ENCODE measurements at regions not wholly inside any gene's neighbourhood (a gene's known extent, or its start where the extent isn't known, plus 50 kb on each side); places are given as distances from the start of the nearest gene placed in this dataset.

DNA sequence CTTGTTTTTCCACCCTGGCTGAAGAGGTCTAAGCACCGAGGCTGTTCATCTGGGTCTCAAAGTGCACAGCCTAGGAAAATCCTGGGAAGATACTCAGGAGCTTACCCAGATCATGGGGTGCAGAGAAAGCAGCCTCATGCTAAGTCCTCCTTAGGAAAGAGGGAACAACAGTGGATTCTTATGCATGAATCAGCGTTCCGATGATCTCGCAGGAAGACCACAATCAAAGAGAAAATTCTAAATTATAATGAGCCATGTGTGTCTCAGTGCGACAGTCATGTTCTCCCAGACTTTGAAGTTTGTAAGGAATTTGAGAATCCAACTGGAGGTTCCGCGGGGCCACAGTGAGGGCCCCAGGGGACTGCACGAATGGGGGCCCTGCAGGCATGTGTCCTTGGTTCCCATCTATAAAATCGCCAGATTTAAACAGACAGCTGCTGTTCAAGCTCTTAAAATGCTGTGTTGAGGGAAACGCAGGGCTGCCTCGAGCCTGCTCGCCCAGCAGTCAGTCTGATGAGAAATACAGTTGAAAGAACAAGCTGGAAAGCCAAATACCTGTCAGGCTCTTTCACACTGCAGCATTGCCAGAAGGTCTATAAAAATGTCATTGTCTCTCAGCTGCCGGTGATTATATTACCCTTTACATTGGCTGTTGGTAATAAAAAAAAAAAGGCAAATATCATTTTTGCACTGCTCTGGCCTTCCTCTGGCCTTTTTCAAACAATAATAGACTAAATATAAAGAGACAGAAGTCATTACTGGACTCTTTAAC is 152.1 kb downstream of the PMP22 start:
- Histone ChIP-seq H3K27me3 (no peaks in the 10 kb centered on the region), H3K9me3 (ENCODE audit: low read depth) (no peaks in the 10 kb centered on the region), H3K36me3 (no peaks in the 10 kb centered on the region), H3K4me3 (no peak overlapping the region), H3K27ac (no peak overlapping the region), H3K4me1 (ENCODE audit: low read depth) (no peaks in the 10 kb centered on the region)
- TF ChIP-seq, protein P1, sequence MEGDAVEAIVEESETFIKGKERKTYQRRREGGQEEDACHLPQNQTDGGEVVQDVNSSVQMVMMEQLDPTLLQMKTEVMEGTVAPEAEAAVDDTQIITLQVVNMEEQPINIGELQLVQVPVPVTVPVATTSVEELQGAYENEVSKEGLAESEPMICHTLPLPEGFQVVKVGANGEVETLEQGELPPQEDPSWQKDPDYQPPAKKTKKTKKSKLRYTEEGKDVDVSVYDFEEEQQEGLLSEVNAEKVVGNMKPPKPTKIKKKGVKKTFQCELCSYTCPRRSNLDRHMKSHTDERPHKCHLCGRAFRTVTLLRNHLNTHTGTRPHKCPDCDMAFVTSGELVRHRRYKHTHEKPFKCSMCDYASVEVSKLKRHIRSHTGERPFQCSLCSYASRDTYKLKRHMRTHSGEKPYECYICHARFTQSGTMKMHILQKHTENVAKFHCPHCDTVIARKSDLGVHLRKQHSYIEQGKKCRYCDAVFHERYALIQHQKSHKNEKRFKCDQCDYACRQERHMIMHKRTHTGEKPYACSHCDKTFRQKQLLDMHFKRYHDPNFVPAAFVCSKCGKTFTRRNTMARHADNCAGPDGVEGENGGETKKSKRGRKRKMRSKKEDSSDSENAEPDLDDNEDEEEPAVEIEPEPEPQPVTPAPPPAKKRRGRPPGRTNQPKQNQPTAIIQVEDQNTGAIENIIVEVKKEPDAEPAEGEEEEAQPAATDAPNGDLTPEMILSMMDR (IDR thresholded peaks at IDR 0.05; ENCODE audit: low read depth, low read length): no peak
- no peak for DNase-seq (ENCODE audit: low read depth in 1 of 2, low spot score in 1 of 2)

DNA sequence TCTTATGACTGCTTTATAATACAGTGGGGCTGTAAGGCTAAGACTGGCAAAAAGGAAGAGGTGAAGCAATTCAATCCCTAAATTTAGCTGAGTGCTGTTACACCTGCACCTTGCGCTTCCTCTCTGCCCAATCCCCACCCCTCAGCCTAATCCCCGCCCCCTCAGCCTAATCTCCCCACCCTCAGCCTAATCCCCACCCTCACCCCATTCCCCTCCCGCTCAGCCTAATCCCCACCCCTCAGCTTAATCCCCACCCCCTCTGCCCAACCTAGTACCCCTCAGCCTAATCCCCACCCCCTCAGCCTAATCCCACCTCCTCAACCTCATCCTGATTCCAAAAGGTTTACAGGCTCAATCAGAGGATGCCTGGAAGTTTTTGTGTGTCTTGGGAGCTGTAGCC is 155.5 kb downstream of the PMP22 start:
- no peak for DNase-seq (ENCODE audit: low read depth in 1 of 2, low spot score in 1 of 2)
- TF ChIP-seq, protein P1 (IDR thresholded peaks at IDR 0.05; ENCODE audit: low read depth, low read length): no peak
- Histone ChIP-seq H3K27ac (no peak overlapping the region), H3K4me1 (ENCODE audit: low read depth) (no peaks in the 10 kb centered on the region), H3K36me3 (no peaks in the 10 kb centered on the region), H3K4me3 (no peak overlapping the region), H3K27me3 (no peaks in the 10 kb centered on the region), H3K9me3 (ENCODE audit: low read depth) (no peaks in the 10 kb centered on the region)

DNA sequence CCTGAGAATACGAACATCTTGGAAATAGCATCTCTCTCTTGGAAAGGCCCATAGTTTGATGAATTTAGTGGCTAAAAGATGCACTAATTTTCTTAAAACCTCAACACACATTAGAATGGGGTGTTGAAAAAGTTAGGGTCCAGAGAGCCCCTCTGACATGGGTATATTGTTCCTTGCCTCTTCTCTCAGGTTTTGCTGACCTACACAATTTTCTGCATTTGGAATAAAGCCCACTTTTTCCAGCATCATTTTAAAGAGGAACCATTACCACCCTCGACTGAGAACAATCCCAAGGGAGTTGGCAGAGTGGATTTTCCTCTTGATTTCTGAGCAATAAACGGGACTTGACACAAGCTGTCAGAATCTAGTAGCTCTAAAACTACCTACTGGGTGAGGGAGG is 156.1 kb downstream of the PMP22 start:
- no peaks in the 10 kb centered on the region for H3K4me1 ChIP-seq (ENCODE audit: low read depth)
- DNase-seq (ENCODE audit: low read depth in 1 of 2, low spot score in 1 of 2): no peak
- no peak overlapping the region for H3K27ac ChIP-seq
- H3K27me3 ChIP-seq: no peaks in the 10 kb centered on the region
- no peaks in the 10 kb centered on the region for H3K36me3 ChIP-seq
- H3K4me3 ChIP-seq: no peak overlapping the region
- H3K9me3 ChIP-seq (ENCODE audit: low read depth): no peaks in the 10 kb centered on the region
- TF ChIP-seq, protein P1 (IDR thresholded peaks at IDR 0.05; ENCODE audit: low read depth, low read length): no peak

DNA sequence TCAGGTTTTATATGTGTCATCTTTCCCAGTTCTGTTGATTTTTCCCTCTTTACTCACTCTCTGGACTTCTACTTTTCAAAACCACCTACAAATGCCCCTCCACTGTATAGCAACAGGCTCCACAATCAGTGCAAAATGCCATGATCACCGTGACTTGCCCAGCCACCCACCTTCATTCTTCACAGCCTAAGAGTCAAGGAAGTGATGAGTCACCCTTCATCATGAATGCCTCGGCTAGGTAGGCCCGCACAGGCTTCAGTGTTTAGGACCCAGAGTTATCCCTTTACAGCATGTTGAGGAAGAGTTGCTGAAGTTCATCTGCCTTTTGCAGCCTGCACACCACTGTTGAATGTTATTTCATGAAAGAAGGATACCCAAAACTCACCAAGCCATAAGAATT is 158.6 kb downstream of the PMP22 start:
- Histone ChIP-seq H3K9me3 (ENCODE audit: low read depth) (no peaks in the 10 kb centered on the region), H3K27ac (no peak overlapping the region), H3K27me3 (no peaks in the 10 kb centered on the region), H3K4me3 (no peak overlapping the region), H3K4me1 (ENCODE audit: low read depth) (no peaks in the 10 kb centered on the region), H3K36me3 (no peaks in the 10 kb centered on the region)
- TF ChIP-seq, protein P1 (IDR thresholded peaks at IDR 0.05; ENCODE audit: low read depth, low read length): no peak
- DNase-seq (ENCODE audit: low read depth in 1 of 2, low spot score in 1 of 2): no peak

DNA sequence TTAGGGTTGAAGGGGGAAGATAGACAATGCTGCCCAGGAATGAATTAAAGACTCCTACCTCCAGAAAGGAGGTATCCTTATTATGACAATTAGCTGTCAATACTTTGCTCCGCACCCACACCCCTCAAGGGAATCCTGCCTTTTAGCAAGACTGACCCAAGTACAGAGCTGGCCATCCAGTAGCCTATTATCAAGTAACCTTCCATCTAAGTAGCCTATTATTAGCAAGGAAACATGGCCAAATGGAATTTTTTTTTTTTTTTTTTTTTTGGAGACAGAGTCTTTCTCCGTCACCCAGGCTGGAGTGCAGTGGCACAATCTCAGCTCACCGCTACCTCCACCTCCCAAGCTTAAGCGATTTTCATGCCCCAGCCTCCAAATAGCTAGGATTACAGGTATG is 161.3 kb downstream of the PMP22 start:
- Histone ChIP-seq H3K9me3 (ENCODE audit: low read depth) (no peaks in the 10 kb centered on the region), H3K36me3 (no peaks in the 10 kb centered on the region), H3K4me1 (ENCODE audit: low read depth) (no peaks in the 10 kb centered on the region), H3K4me3 (no peak overlapping the region), H3K27ac (no peak overlapping the region), H3K27me3 (no peaks in the 10 kb centered on the region)
- TF ChIP-seq, protein P1 (IDR thresholded peaks at IDR 0.05; ENCODE audit: low read depth, low read length): no peak
- no peak for DNase-seq (ENCODE audit: low read depth in 1 of 2, low spot score in 1 of 2)

All from cardiac muscle cell (in vitro differentiated cells and primary cell).